ENCODE measurements at regions not wholly inside any gene's neighbourhood (a gene's known extent, or its start where the extent isn't known, plus 50 kb on each side); places are given as distances from the start of the nearest gene placed in this dataset.
"Not testable (repeated sequence)": the region's sequence is repeated elsewhere in the genome, so short reads cannot be mapped to it uniquely, and the experiment has no call there.

- no peak for DNase-seq
These were observed 76.5 kb downstream of the ARL5B start for GRCh38 chr10:18735711-18736110.

- DNase-seq: no peak
These were observed 78.0 kb downstream of the ARL5B start for GRCh38 chr10:18737236-18737635.

- DNase-seq: no peak
These were observed 78.6 kb downstream of the ARL5B start for GRCh38 chr10:18737841-18738240.

GRCh38 chr10:18738835-18739234 is 79.6 kb downstream of the ARL5B start:
- DNase-seq: no peak

- DNase-seq: no peak
These were observed 84.7 kb downstream of the ARL5B start for GRCh38 chr10:18743926-18744325.

- no peak for DNase-seq
These were observed 94.2 kb downstream of the ARL5B start for GRCh38 chr10:18753312-18753895.

- DNase-seq: no peak
These were observed 100.3 kb downstream of the ARL5B start for GRCh38 chr10:18759575-18759974.

GRCh38 chr10:18760836-18761235 is 101.6 kb downstream of the ARL5B start:
- DNase-seq: no peak

- DNase-seq: no peak
These were observed 108.8 kb downstream of the ARL5B start for GRCh38 chr10:18767981-18768380.

GRCh38 chr10:18773180-18773579 is 113.9 kb downstream of the ARL5B start:
- DNase-seq: no peak

GRCh38 chr10:18777258-18777657 is 118.0 kb downstream of the ARL5B start:
- DNase-seq: no peak

GRCh38 chr10:18786478-18786877 is 127.2 kb downstream of the ARL5B start:
- DNase-seq: no peak

GRCh38 chr10:18793951-18794350 is 134.7 kb downstream of the ARL5B start:
- peak in 1 of 2 experiments; percentile 38 for DNase-seq

GRCh38 chr10:18795549-18795948 is 136.3 kb downstream of the ARL5B start:
- DNase-seq: no peak

- no peak for DNase-seq
These were observed 138.1 kb downstream of the ARL5B start for GRCh38 chr10:18797286-18797685.

- no peak for DNase-seq
These were observed 162.9 kb downstream of the ARL5B start for GRCh38 chr10:18822156-18822555.

GRCh38 chr10:18829259-18829658 is 170.0 kb downstream of the ARL5B start:
- DNase-seq: no peak

- DNase-seq: no peak
These were observed 171.0 kb downstream of the ARL5B start for GRCh38 chr10:18830277-18830676.

- DNase-seq: not testable (repeated sequence)
These were observed 192.0 kb upstream of the MALRD1 start for GRCh38 chr10:18856623-18857022.

- no peak for DNase-seq
These were observed 188.9 kb upstream of the MALRD1 start for GRCh38 chr10:18859659-18860058.

GRCh38 chr10:18860186-18860585 is 188.4 kb upstream of the MALRD1 start:
- no peak for DNase-seq

- DNase-seq: no peak
These were observed 187.9 kb upstream of the MALRD1 start for GRCh38 chr10:18860631-18861240.

GRCh38 chr10:18861382-18861781 is 187.2 kb upstream of the MALRD1 start:
- no peak for DNase-seq

- no peak for DNase-seq
These were observed 181.7 kb upstream of the MALRD1 start for GRCh38 chr10:18866852-18867251.

- DNase-seq: no peak
These were observed 179.7 kb upstream of the MALRD1 start for GRCh38 chr10:18868919-18869318.

All from NCI-H524 (cell line).